Stimulated activated CD8-positive, alpha-beta memory T cell treated with anti-CD3 and anti-CD28 coated beads, Interleukin-2, amount 100 ng/mL, for 48 hours (primary cell): ENCODE measurements at regions not wholly inside any gene's neighbourhood (a gene's known extent, or its start where the extent isn't known, plus 50 kb on each side); places are given as distances from the start of the nearest gene placed in this dataset.

Source experiments
- DNase-seq, 2 donors: peaks; one replicate each; pipeline ENCODE4 v3.0.0-alpha.2; 2020; ENCODE audit warnings: low read depth in 2 of 2

GRCh38 chr13:78020861-78021260 lies 102.2 kb upstream of the EDNRB start:
- no peak for DNase-seq

GRCh38 chr13:78015782-78016181 lies 97.2 kb upstream of the EDNRB start:
- DNase-seq: no peak

GRCh38 chr13:78012046-78012445 lies 93.4 kb upstream of the EDNRB start:
- no peak for DNase-seq

GRCh38 chr13:78004821-78005220 lies 86.2 kb upstream of the EDNRB start:
- DNase-seq: no peak

- DNase-seq: no peak
Measured at GRCh38 chr13:77999746-78000145, 81.1 kb upstream of the EDNRB start.

GRCh38 chr13:77994166-77994565 lies 75.5 kb upstream of the EDNRB start:
- no peak for DNase-seq

- no peak for DNase-seq
Measured at GRCh38 chr13:77991003-77991402, 72.4 kb upstream of the EDNRB start.

- DNase-seq: no peak
Measured at GRCh38 chr13:77989281-77989680, 70.7 kb upstream of the EDNRB start.

GRCh38 chr13:77988355-77988754 lies 69.7 kb upstream of the EDNRB start:
- DNase-seq: no peak

GRCh38 chr13:77986713-77987112 lies 68.1 kb upstream of the EDNRB start:
- DNase-seq: no peak

- no peak for DNase-seq
Measured at GRCh38 chr13:77985866-77986636, 67.4 kb upstream of the EDNRB start.

- no peak for DNase-seq
Measured at GRCh38 chr13:77981281-77981881, 62.8 kb upstream of the EDNRB start.

GRCh38 chr13:77980592-77980991 lies 62.0 kb upstream of the EDNRB start:
- no peak for DNase-seq

- no peak for DNase-seq
Measured at GRCh38 chr13:77979721-77980385, 61.2 kb upstream of the EDNRB start.

GRCh38 chr13:77975358-77976042 lies 56.9 kb upstream of the EDNRB start:
- DNase-seq: no peak

- no peak for DNase-seq
Measured at GRCh38 chr13:77969299-77969698, 50.7 kb upstream of the EDNRB start.
